ENCODE measurements at regions not wholly inside any gene's neighbourhood (a gene's known extent, or its start where the extent isn't known, plus 50 kb on each side); places are given as distances from the start of the nearest gene placed in this dataset.

GRCh38 chr5:3011764-3012017 lies 260.2 kb upstream of the IRX2 start:
- TF ChIP-seq POLR2AphosphoS5 (IDR thresholded peaks at IDR 0.05) (no peak), POLR2A (IDR thresholded peaks at IDR 0.05) (no peak), EP300 (IDR thresholded peaks at IDR 0.05) (no peak), CTCF (IDR thresholded peaks at IDR 0.05) (no peak)
- no peaks in the 10 kb centered on the region for H3K36me3 ChIP-seq
- H3K4me3 ChIP-seq, result no peak overlapping the region
- 82 to 86% methylated on average over 3 of the region's 3 CpGs for WGBS, 2 donors
- no peak overlapping the region for H3K27ac ChIP-seq
- H3K4me1 ChIP-seq, result no peaks in the 10 kb centered on the region
- no peak for DNase-seq
- no peaks in the 10 kb centered on the region for H3K9me3 ChIP-seq
- H3K27me3 ChIP-seq, result no peaks in the 10 kb centered on the region
- ATAC-seq (ENCODE audit: low FRiP score in 2 of 2), result no peak

GRCh38 chr5:3010953-3011763 lies 259.7 kb upstream of the IRX2 start:
- ATAC-seq (ENCODE audit: low FRiP score in 2 of 2) (no peak), DNase-seq (no peak)
- no peak overlapping the region for H3K4me3 ChIP-seq
- no peak overlapping the region for H3K27ac ChIP-seq
- 86 to 93% methylated on average over 9 of the region's 9 CpGs for WGBS, 2 donors
- no peaks in the 10 kb centered on the region for H3K9me3 ChIP-seq
- no peak for TF ChIP-seq EP300 (IDR thresholded peaks at IDR 0.05)
- no peaks in the 10 kb centered on the region for H3K27me3 ChIP-seq
- no peaks in the 10 kb centered on the region for H3K36me3 ChIP-seq
- no peaks in the 10 kb centered on the region for H3K4me1 ChIP-seq

GRCh38 chr5:3010301-3010952 lies 258.9 kb upstream of the IRX2 start:
- no peaks in the 10 kb centered on the region for H3K27me3 ChIP-seq
- H3K27ac ChIP-seq, result no peak overlapping the region
- no peak for ATAC-seq (ENCODE audit: low FRiP score in 2 of 2)
- DNase-seq, result no peak
- H3K4me1 ChIP-seq, result no peaks in the 10 kb centered on the region
- H3K36me3 ChIP-seq, result no peaks in the 10 kb centered on the region
- no peak for TF ChIP-seq EP300 (IDR thresholded peaks at IDR 0.05)
- TF ChIP-seq POLR2AphosphoS5 (IDR thresholded peaks at IDR 0.05), result no peak
- TF ChIP-seq POLR2A (IDR thresholded peaks at IDR 0.05), result no peak
- no peak for TF ChIP-seq CTCF (IDR thresholded peaks at IDR 0.05)
- 63 to 72% methylated on average over 9 of the region's 9 CpGs for WGBS, 2 donors
- no peak overlapping the region for H3K4me3 ChIP-seq
- H3K9me3 ChIP-seq, result no peaks in the 10 kb centered on the region

- ATAC-seq (ENCODE audit: low FRiP score in 2 of 2), result no peak
- DNase-seq, result no peak
- H3K36me3 ChIP-seq, result no peaks in the 10 kb centered on the region
- H3K4me1 ChIP-seq, result no peaks in the 10 kb centered on the region
- no peak overlapping the region for H3K27ac ChIP-seq
- no peaks in the 10 kb centered on the region for H3K27me3 ChIP-seq
- WGBS, 2 donors, result 67 to 79% methylated on average over 6 of the region's 6 CpGs
- H3K9me3 ChIP-seq, result no peaks in the 10 kb centered on the region
- no peak overlapping the region for H3K4me3 ChIP-seq
- TF ChIP-seq POLR2AphosphoS5 (IDR thresholded peaks at IDR 0.05) (no peak), CTCF (IDR thresholded peaks at IDR 0.05) (no peak), EP300 (IDR thresholded peaks at IDR 0.05) (no peak), POLR2A (IDR thresholded peaks at IDR 0.05) (no peak)
These were observed 258.1 kb upstream of the IRX2 start for GRCh38 chr5:3009605-3010004.

- no peak overlapping the region for H3K27ac ChIP-seq
- WGBS, 2 donors, result 50 to 53% methylated on average over 3 of the region's 3 CpGs
- no peaks in the 10 kb centered on the region for H3K4me1 ChIP-seq
- ATAC-seq (ENCODE audit: low FRiP score in 2 of 2) (no peak), DNase-seq (no peak)
- H3K9me3 ChIP-seq, result no peaks in the 10 kb centered on the region
- H3K27me3 ChIP-seq, result no peaks in the 10 kb centered on the region
- H3K36me3 ChIP-seq, result no peaks in the 10 kb centered on the region
- TF ChIP-seq CTCF (IDR thresholded peaks at IDR 0.05) (no peak), POLR2AphosphoS5 (IDR thresholded peaks at IDR 0.05) (no peak), EP300 (IDR thresholded peaks at IDR 0.05) (no peak), POLR2A (IDR thresholded peaks at IDR 0.05) (no peak)
- H3K4me3 ChIP-seq, result no peak overlapping the region
These were observed 256.1 kb upstream of the IRX2 start for GRCh38 chr5:3007577-3007976.
